CD4-positive, alpha-beta T cell treated with Interleukin-4 for 1 hour (primary cell): ENCODE measurements at regions not wholly inside any gene's neighbourhood (a gene's known extent, or its start where the extent isn't known, plus 50 kb on each side); places are given as distances from the start of the nearest gene placed in this dataset.

Source experiments
- DNase-seq, 2 donors: peaks; one replicate each; pipeline ENCODE4 v3.0.0-alpha.2; 2020 to 2022

DNA sequence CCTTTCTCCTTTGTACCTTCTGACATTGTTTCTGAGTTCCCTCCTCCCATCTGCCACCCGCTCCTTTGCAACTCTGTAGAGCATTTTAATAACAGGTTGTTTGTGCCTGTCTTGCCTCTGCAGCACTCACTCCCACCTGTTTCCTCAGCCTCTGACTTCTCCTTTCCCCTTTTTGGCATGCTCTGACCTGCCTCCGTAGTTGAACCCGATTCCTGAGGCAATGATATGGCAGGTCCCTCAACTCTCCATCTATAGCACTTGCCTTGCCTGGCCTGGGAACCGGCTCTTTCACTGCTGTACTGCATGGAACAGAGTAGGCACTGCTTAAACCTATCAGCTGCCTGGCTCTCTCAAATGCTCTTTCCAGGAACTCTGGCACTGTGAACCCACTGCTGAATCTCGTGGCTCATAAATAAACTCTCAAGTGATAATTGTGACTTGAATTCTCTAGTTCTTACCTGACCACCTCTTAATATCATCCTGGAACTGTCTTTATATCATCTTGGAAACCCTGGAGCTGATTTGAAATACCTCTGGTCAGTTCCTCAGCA lies 50.3 kb downstream of the UTRN start:
- DNase-seq = no peak

DNA sequence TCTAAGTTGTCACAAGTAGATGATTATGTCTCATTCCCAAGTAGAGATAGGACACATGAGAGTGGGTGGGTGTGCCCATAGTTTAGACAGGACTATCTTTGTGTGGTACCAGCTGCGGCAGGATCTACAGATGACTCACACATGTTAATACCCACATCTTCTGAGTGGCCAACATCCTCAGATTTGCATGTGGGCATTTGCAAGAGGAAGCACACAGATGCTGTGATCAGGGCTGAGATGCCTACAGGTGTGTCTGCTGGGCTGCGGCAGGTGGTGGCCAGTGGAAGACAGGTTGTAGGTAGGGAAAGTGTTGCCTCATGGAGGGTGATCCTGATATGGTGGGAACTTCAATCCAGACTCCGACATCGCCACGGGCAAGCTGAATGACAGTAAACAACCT lies 50.8 kb downstream of the UTRN start:
- DNase-seq = peak; percentile 52 to 67

DNA sequence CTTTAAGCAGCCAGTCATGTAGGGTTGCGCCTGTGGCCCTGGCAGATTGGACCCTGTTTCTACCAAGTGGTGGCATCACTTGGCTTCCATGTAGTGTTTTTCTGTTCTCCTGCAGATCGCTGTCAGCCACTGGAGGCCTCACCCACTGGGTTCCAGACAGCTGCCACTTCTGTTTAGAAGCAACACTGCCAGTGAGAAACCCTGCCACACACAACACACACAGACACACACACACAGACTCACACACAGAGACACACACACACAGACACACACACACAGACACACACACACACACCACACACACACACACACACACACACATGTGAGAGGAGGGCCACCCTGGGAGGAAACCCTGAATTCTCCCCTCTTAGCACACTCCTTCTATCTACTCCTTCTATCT lies 51.8 kb downstream of the UTRN start:
- DNase-seq = no peak

DNA sequence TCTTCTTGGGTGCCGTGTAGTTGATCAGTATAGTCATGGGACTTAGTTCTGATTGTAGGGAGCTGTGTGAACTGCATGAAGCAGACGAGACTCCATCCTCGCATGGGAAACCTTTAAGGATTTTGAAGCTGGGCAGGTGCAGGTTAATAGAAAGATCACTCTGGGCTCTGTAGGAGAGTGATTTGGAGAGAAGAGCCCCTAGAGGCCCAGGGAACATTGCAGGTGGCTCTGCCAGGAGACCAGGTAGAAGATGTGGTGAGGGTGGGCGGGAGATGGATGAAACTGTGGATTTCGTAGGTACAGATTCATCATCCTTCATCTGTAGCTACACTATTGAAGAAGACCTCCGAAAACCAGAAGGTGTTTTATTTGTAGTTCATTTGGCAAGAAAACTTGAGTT lies 53.3 kb downstream of the UTRN start:
- no peak for DNase-seq

- DNase-seq = no peak
Measured at GRCh38 chr6:144338951-144339700, 54.0 kb downstream of the UTRN start.

DNA sequence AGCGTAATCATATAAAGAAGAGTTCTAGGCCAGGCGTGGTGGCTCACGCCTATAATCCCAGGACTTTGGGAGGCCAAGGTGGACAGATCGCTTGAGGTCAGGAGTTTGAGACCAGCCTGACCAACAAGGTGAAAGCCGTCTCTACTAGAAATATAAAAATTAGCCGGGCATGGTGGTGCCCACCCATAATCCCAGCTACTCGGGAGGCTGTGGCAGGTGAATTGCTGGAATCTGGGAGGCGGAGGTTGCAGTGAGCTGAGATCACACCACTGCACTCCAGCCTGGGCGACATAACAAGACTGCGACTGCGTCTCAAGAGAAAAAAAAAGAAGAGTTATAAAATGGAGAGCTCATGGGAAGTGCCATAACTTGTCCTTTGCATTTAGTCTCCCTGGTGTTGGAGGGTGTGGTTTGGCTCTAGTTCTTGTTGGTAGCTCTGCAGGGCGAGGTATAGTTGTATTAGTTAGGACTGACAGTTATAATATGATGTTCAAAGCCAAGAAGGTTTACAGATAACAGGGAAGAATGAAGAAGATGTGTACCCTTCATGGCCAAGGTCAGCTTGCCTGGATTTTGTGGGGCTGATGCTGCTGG lies 54.8 kb downstream of the UTRN start:
- no peak for DNase-seq

- no peak for DNase-seq
Measured at GRCh38 chr6:144340541-144341371, 55.6 kb downstream of the UTRN start.

GRCh38 chr6:144341831-144342527 lies 56.8 kb downstream of the UTRN start:
- no peak for DNase-seq

- peak; percentile 70 to 85 for DNase-seq
Measured at GRCh38 chr6:144343701-144344428, 58.7 kb downstream of the UTRN start.

GRCh38 chr6:144344646-144345045 lies 59.5 kb downstream of the UTRN start:
- peak in 1 of 2 donors; percentile 66 for DNase-seq

- no peak for DNase-seq
Measured at GRCh38 chr6:144345451-144345850, 60.3 kb downstream of the UTRN start.

DNA sequence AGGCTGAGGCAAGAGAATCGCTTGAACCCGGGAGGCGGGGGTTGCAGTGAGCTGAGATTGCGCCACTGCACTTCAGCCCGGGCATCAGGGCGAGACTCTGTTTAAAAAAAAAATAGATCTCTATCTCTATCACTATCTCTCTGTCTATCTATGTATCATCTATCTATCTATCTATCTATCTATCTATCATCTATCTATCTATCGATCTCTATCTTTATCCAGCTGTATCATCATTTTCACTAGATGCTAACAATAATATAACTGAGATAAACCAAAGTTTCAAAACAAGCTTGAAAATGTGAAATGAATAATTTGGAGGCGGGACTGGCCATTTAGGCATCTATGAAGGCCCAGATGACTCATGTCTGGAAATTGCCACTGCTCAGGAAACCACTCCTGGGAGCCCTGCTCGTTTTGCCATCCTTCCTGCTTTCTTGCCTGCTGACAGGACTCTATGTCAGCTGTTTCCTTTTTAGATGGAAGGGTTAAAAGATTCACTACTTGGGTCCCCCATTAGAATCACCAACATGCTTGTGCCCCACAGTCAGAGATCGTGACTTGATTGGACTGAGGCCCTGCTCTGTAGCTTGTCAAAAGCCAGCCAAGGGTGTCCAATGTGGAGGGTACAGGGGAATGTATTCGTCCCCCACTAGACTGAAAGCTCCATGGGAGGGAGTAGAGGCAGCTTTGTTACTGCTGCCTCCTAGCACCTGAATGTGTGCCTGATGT lies 61.7 kb downstream of the UTRN start:
- no peak for DNase-seq

GRCh38 chr6:144347448-144347759 lies 62.3 kb downstream of the UTRN start:
- DNase-seq = no peak

GRCh38 chr6:144347933-144348332 lies 62.8 kb downstream of the UTRN start:
- DNase-seq = no peak

DNA sequence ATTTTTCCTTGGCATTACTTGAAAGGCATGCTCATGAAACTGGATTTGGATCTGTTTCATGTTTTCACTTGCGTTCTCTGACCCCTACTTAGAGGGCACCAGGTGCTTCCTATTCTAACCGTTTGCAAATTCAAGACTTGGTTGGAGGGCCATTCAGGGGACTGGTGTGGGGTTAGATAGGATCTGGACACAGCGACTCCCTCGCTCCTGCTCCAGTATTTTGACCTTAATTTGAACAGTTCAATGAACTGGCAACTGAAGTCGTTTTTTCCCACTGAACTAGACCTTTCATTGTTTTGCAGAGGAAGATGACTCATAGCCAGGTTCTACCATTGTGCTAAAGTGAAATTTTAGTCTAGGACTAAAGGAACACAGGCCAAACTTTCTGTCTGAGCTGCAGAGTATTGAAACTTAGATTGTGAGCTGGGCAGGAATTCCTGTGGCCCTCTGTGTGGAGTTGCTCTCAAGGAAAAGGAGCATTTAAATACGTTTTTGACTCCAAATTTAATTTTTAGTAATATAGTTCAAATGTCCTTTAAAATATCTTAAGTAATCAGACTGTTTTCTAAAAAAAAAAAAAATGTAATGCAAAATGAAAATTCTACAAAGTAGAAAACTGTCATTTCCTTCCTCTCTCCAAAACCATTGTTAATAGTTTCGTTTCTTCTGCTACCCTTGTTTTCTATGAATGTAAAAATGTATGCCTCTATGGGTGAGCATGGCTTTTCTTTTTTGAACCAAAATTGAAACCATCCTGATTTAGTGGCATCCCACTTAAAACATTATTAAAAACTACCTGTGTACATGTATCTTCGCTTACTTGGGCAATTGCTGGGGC lies 64.8 kb downstream of the UTRN start:
- peak in 1 of 2 donors; percentile 57 for DNase-seq

DNA sequence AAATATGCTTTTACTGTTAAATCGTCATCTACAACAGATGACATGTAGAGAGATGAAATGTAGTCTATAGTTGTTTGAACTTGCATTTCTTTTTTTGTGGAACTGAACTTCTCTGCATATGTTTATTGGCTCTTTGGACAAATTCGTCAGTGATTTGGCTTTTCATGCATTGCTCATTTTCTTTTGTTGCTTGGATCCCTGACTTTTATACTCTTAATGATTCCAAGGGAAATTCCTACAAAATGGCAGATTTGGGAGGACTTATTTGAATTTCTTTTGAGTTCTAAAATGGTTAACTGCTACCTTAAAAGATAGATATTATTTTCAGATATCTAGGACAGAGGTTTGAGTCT lies 65.4 kb downstream of the UTRN start:
- no peak for DNase-seq

GRCh38 chr6:144351379-144352127 lies 66.4 kb downstream of the UTRN start:
- peak in 1 of 2 donors; percentile 47 for DNase-seq

GRCh38 chr6:144352331-144352730 lies 67.2 kb downstream of the UTRN start:
- DNase-seq = no peak

GRCh38 chr6:144353871-144354314 lies 68.8 kb downstream of the UTRN start:
- peak; percentile 15 to 68 for DNase-seq

GRCh38 chr6:144359783-144360182 lies 74.6 kb downstream of the UTRN start:
- no peak for DNase-seq
